HL-60 (cell line): ENCODE measurements at regions not wholly inside any gene's neighbourhood (a gene's known extent, or its start where the extent isn't known, plus 50 kb on each side); places are given as distances from the start of the nearest gene placed in this dataset.

Experiments
- POLR2AphosphoS5 ChIP-seq: IDR thresholded peaks from 2 replicates; pipeline ENCODE4 v1.6.1; 2012; ENCODE audit warnings: low read depth
- TF ChIP-seq, protein P1 (sequence below): IDR thresholded peaks from one replicate; pipeline ENCODE4 v1.5.1; 2011; ENCODE audit warnings: low read length, control low read depth, inconsistent platforms; ENCODE audit not compliant: insufficient read depth
- TF ChIP-seq, protein P2 (sequence below): IDR thresholded peaks from 2 replicates; pipeline ENCODE4 v1.6.1; 2012; ENCODE audit warnings: low read depth; ENCODE audit not compliant: insufficient replicate concordance

DNA sequence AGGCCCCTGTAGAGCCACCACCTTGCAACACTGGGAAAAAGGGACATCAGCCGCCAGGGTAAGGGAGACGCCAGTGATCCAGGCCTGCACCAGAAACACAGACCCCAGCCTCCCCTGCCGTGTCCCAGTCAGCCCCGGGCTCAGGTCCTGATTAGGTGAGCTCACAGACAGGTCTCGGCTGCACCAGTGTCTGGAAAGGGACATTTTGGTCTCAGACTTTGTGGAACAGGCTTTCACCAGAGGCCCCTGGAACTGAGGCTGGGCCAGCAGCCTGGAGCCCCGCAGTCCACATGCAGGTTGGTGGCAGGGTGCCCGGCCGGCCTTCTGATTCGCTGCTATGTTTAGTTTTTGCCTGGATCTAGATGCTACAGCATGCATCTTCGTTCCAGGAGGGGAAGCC, 369.0 kb upstream of the IRX4 start:
- TF ChIP-seq, protein P1, sequence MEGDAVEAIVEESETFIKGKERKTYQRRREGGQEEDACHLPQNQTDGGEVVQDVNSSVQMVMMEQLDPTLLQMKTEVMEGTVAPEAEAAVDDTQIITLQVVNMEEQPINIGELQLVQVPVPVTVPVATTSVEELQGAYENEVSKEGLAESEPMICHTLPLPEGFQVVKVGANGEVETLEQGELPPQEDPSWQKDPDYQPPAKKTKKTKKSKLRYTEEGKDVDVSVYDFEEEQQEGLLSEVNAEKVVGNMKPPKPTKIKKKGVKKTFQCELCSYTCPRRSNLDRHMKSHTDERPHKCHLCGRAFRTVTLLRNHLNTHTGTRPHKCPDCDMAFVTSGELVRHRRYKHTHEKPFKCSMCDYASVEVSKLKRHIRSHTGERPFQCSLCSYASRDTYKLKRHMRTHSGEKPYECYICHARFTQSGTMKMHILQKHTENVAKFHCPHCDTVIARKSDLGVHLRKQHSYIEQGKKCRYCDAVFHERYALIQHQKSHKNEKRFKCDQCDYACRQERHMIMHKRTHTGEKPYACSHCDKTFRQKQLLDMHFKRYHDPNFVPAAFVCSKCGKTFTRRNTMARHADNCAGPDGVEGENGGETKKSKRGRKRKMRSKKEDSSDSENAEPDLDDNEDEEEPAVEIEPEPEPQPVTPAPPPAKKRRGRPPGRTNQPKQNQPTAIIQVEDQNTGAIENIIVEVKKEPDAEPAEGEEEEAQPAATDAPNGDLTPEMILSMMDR = no peak
- TF ChIP-seq POLR2AphosphoS5 = no peak
- TF ChIP-seq, protein P2, sequence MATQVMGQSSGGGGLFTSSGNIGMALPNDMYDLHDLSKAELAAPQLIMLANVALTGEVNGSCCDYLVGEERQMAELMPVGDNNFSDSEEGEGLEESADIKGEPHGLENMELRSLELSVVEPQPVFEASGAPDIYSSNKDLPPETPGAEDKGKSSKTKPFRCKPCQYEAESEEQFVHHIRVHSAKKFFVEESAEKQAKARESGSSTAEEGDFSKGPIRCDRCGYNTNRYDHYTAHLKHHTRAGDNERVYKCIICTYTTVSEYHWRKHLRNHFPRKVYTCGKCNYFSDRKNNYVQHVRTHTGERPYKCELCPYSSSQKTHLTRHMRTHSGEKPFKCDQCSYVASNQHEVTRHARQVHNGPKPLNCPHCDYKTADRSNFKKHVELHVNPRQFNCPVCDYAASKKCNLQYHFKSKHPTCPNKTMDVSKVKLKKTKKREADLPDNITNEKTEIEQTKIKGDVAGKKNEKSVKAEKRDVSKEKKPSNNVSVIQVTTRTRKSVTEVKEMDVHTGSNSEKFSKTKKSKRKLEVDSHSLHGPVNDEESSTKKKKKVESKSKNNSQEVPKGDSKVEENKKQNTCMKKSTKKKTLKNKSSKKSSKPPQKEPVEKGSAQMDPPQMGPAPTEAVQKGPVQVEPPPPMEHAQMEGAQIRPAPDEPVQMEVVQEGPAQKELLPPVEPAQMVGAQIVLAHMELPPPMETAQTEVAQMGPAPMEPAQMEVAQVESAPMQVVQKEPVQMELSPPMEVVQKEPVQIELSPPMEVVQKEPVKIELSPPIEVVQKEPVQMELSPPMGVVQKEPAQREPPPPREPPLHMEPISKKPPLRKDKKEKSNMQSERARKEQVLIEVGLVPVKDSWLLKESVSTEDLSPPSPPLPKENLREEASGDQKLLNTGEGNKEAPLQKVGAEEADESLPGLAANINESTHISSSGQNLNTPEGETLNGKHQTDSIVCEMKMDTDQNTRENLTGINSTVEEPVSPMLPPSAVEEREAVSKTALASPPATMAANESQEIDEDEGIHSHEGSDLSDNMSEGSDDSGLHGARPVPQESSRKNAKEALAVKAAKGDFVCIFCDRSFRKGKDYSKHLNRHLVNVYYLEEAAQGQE = no peak
